ENCODE measurements at regions not wholly inside any gene's neighbourhood (a gene's known extent, or its start where the extent isn't known, plus 50 kb on each side); places are given as distances from the start of the nearest gene placed in this dataset.

GRCh38 chr6:85137865-85138264 lies 312.0 kb upstream of the NT5E start:
- Histone ChIP-seq H3K9me3 (ENCODE audit: insufficient read depth, low read length) (no peaks in the 10 kb centered on the region), H3K36me3 (ENCODE audit: low read length) (no peaks in the 10 kb centered on the region), H4K20me1 (ENCODE audit: low read depth, low read length) (no peaks in the 10 kb centered on the region), H3K27me3 (ENCODE audit: low read length) (no peaks in the 10 kb centered on the region), H3F3A (ENCODE audit: insufficient read depth) (no peaks in the 10 kb centered on the region), H3K9me2 (replicated peaks; ENCODE audit: insufficient read depth, low read length) (no peaks in the 10 kb centered on the region), H2AFZ (ENCODE audit: low read depth, low read length, severe bottlenecking) (no peak overlapping the region), H3K4me3 (ENCODE audit: insufficient read depth, low read length, poor library complexity, severe bottlenecking) (no peak overlapping the region), H3K4me2 (ENCODE audit: low read depth, low read length, poor library complexity, severe bottlenecking) (no peak overlapping the region), H3K79me2 (ENCODE audit: insufficient read depth, low read length) (no peaks in the 10 kb centered on the region), H3K27ac (ENCODE audit: low read depth, low read length) (no peak overlapping the region), H3K9ac (ENCODE audit: low read length) (no peak overlapping the region)
- no peak for TF ChIP-seq CTCF (IDR thresholded peaks at IDR 0.05; ENCODE audit: insufficient read depth, low read length, poor library complexity, severe bottlenecking)
- no peak for TF ChIP-seq EZH2phosphoT487 (conservative IDR thresholded peaks at IDR 0.05; ENCODE audit: low read length)

GRCh38 chr6:85136310-85136709 lies 313.6 kb upstream of the NT5E start:
- H3K27ac ChIP-seq (ENCODE audit: low read depth, low read length), result no peak overlapping the region
- H3K27me3 ChIP-seq (ENCODE audit: low read length), result no peaks in the 10 kb centered on the region
- no peaks in the 10 kb centered on the region for H3K36me3 ChIP-seq (ENCODE audit: low read length)
- no peak overlapping the region for H2AFZ ChIP-seq (ENCODE audit: low read depth, low read length, severe bottlenecking)
- H3K4me2 ChIP-seq (ENCODE audit: low read depth, low read length, poor library complexity, severe bottlenecking), result no peak overlapping the region
- H3K9me3 ChIP-seq (ENCODE audit: insufficient read depth, low read length), result no peaks in the 10 kb centered on the region
- H3K9me2 ChIP-seq (replicated peaks; ENCODE audit: insufficient read depth, low read length), result no peaks in the 10 kb centered on the region
- H3K79me2 ChIP-seq (ENCODE audit: insufficient read depth, low read length), result no peaks in the 10 kb centered on the region
- TF ChIP-seq CTCF (IDR thresholded peaks at IDR 0.05; ENCODE audit: insufficient read depth, low read length, poor library complexity, severe bottlenecking) (no peak), EZH2phosphoT487 (conservative IDR thresholded peaks at IDR 0.05; ENCODE audit: low read length) (no peak)
- H3K4me3 ChIP-seq (ENCODE audit: insufficient read depth, low read length, poor library complexity, severe bottlenecking), result no peak overlapping the region
- no peaks in the 10 kb centered on the region for H3F3A ChIP-seq (ENCODE audit: insufficient read depth)
- no peaks in the 10 kb centered on the region for H4K20me1 ChIP-seq (ENCODE audit: low read depth, low read length)
- no peak overlapping the region for H3K9ac ChIP-seq (ENCODE audit: low read length)

GRCh38 chr6:85135376-85136094 lies 314.3 kb upstream of the NT5E start:
- Histone ChIP-seq H3K27me3 (ENCODE audit: low read length) (no peaks in the 10 kb centered on the region), H3F3A (ENCODE audit: insufficient read depth) (no peaks in the 10 kb centered on the region), H3K4me2 (ENCODE audit: low read depth, low read length, poor library complexity, severe bottlenecking) (no peak overlapping the region), H4K20me1 (ENCODE audit: low read depth, low read length) (no peaks in the 10 kb centered on the region), H3K79me2 (ENCODE audit: insufficient read depth, low read length) (no peaks in the 10 kb centered on the region), H2AFZ (ENCODE audit: low read depth, low read length, severe bottlenecking) (no peak overlapping the region), H3K9ac (ENCODE audit: low read length) (no peak overlapping the region), H3K9me3 (ENCODE audit: insufficient read depth, low read length) (no peaks in the 10 kb centered on the region), H3K9me2 (replicated peaks; ENCODE audit: insufficient read depth, low read length) (no peaks in the 10 kb centered on the region), H3K36me3 (ENCODE audit: low read length) (no peaks in the 10 kb centered on the region), H3K27ac (ENCODE audit: low read depth, low read length) (no peak overlapping the region), H3K4me3 (ENCODE audit: insufficient read depth, low read length, poor library complexity, severe bottlenecking) (no peak overlapping the region)
- no peak for TF ChIP-seq CTCF (IDR thresholded peaks at IDR 0.05; ENCODE audit: insufficient read depth, low read length, poor library complexity, severe bottlenecking)
- no peak for TF ChIP-seq EZH2phosphoT487 (conservative IDR thresholded peaks at IDR 0.05; ENCODE audit: low read length)
